AG04450 (cell line): ENCODE measurements at regions not wholly inside any gene's neighbourhood (a gene's known extent, or its start where the extent isn't known, plus 50 kb on each side); places are given as distances from the start of the nearest gene placed in this dataset.
"Not testable (repeated sequence)": the region's sequence is repeated elsewhere in the genome, so short reads cannot be mapped to it uniquely, and the experiment has no call there.

Source experiments
- CTCF ChIA-PET: fragments of 300-600, 350-600 bp; formaldehyde crosslinking; extraction: SDS; loops from one replicate; lab custom pipeline; 2022; ENCODE audit warnings: antibody characterized with exemption, inconsistent platforms; lab: Charles Lee
- POLR2A ChIA-PET: fragments of 350-600 bp; formaldehyde crosslinking; extraction: SDS; loops from one replicate; lab custom pipeline; 2021; ENCODE audit warnings: antibody characterized with exemption, inconsistent platforms; lab: Yijun Ruan, JAX
- DNase-seq: peaks from one replicate; pipeline ENCODE4 v3.0.0-alpha.2; 2011; ENCODE audit warnings: low read depth, low spot score
- H3K27ac ChIP-seq: one replicate; pipeline ENCODE4 v1.5.1; 2012; ENCODE audit warnings: low read depth, low read length, control low read depth
- H3K27me3 ChIP-seq: one replicate; pipeline ENCODE4 v1.6.0; 2012; ENCODE audit warnings: low read length; ENCODE audit not compliant: control insufficient read depth, insufficient read depth
- H3K4me3 ChIP-seq: 2 replicates; pipeline ENCODE4 v1.5.1; 2011; ENCODE audit warnings: mild to moderate bottlenecking, low read depth, low read length, control low read depth
- H3K9me3 ChIP-seq: 2 replicates; pipeline ENCODE4 v1.5.1; 2012; ENCODE audit warnings: low read length; ENCODE audit not compliant: control insufficient read depth, insufficient read depth
- CTCF ChIP-seq: IDR thresholded peaks from 2 replicates; pipeline ENCODE4 v1.5.1; 2011; ENCODE audit warnings: low read depth, low read length, control low read depth, inconsistent platforms

GRCh38 chr9:31908891-31909480 lies 475.5 kb upstream of the ACO1 start:
- DNase-seq: no peak
- no peaks in the 10 kb centered on the region for H3K27me3 ChIP-seq
- ChIA-PET POLR2A (no interaction called here), CTCF (no interaction called here)
- no peak for TF ChIP-seq CTCF
- H3K4me3 ChIP-seq: no peak overlapping the region
- peaks cover 12% of the 10 kb centered on the region; the same call in 1 of the 2 replicates for H3K9me3 ChIP-seq
- H3K27ac ChIP-seq: no peak overlapping the region

- Histone ChIP-seq H3K27me3 (no peaks in the 10 kb centered on the region), H3K9me3 (peaks cover 12% of the 10 kb centered on the region), H3K27ac (no peak overlapping the region), H3K4me3 (no peak overlapping the region)
- CTCF ChIA-PET: no interaction called here
- POLR2A ChIA-PET: no interaction called here
- no peak for TF ChIP-seq CTCF
- DNase-seq: no peak
Observed at GRCh38 chr9:31912636-31913035, 471.8 kb upstream of the ACO1 start.

- CTCF ChIA-PET: no interaction called here
- no peak for DNase-seq
- Histone ChIP-seq H3K27ac (no peak overlapping the region), H3K9me3 (peaks cover 9% of the 10 kb centered on the region), H3K27me3 (no peaks in the 10 kb centered on the region), H3K4me3 (no peak overlapping the region)
- POLR2A ChIA-PET: no interaction called here
- TF ChIP-seq CTCF: no peak
Observed at GRCh38 chr9:31916591-31917241, 467.7 kb upstream of the ACO1 start.

DNA sequence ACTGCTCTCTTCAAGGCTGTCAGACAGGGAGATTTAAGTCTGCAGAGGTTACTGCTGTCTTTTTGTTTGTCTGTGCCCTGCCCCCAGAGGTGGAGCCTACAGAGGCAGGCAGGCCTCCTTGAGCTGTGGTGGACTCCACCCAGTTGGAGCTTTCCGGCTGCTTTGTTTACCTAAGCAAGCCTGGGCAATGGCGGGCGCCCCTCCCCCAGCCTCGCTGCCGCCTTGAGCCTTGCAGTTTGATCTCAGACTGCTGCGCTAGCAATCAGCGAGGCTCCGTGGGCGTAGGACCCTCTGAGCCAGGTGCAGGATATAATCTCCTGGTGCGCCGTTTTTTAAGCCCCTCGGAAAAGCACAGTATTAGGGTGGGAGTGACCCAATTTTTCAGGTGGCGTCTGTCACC lies 446.7 kb upstream of the ACO1 start:
- H3K27ac ChIP-seq, H3K9me3 ChIP-seq, H3K4me3 ChIP-seq, H3K27me3 ChIP-seq, CTCF ChIA-PET, POLR2A ChIA-PET, DNase-seq: not testable (repeated sequence)

GRCh38 chr9:31950756-31951155 lies 433.7 kb upstream of the ACO1 start:
- POLR2A ChIA-PET: no interaction called here
- Histone ChIP-seq H3K27me3 (no peaks in the 10 kb centered on the region), H3K27ac (no peak overlapping the region), H3K9me3 (peaks cover 12% of the 10 kb centered on the region; the same call in 1 of the 2 replicates), H3K4me3 (no peak overlapping the region)
- no peak for DNase-seq
- CTCF ChIA-PET: no interaction called here
- TF ChIP-seq CTCF: no peak
